IMR-90 (cell line): ENCODE measurements at regions not wholly inside any gene's neighbourhood (a gene's known extent, or its start where the extent isn't known, plus 50 kb on each side); places are given as distances from the start of the nearest gene placed in this dataset.

Source experiments
- ATAC-seq: fragments of 200-7000 bp; cut with Tn5 transposase; 2 replicates; pipeline ENCODE4 v1.9.1; 2020; ENCODE audit warnings: low read depth, mild to moderate bottlenecking, moderate library complexity
- BruUV-seq: library from RNA; stranded (reverse); fragments of 400-500 nt; replicated peaks from 2 replicates; lab custom pipeline; 2021; lab: Mats Ljungman, UMichigan
- CTCF ChIA-PET: fragments of 300-600 bp; formaldehyde crosslinking; extraction: SDS; loops from one replicate; lab custom pipeline; 2021; ENCODE audit warnings: antibody characterized with exemption; lab: Yijun Ruan, JAX
- POLR2A ChIA-PET: fragments of 300-600 bp; sonication (Branson Sonifier 250); formaldehyde crosslinking; loops from one replicate; lab custom pipeline; 2022; ENCODE audit warnings: antibody characterized with exemption; ENCODE audit not compliant: unreplicated experiment; lab: Charles Lee
- DNase-seq: peaks from one replicate; pipeline ENCODE4 v3.0.0; 2013
- H2AFZ ChIP-seq: replicated peaks from 2 replicates; pipeline ENCODE3; 2013; ENCODE audit warnings: low read length, mild to moderate bottlenecking; ENCODE audit not compliant: poor library complexity
- H2AK5ac ChIP-seq: 2 replicates; pipeline ENCODE4 v1.6.1; 2013; ENCODE audit warnings: low read depth, low read length, inconsistent platforms
- H2AK9ac ChIP-seq: replicated peaks from 2 replicates; pipeline ENCODE3; 2013; ENCODE audit warnings: mild to moderate bottlenecking, low read depth, low read length, moderate library complexity; ENCODE audit not compliant: poor library complexity
- H2BK120ac ChIP-seq: 2 replicates; pipeline ENCODE4 v1.6.1; 2013; ENCODE audit warnings: low read depth, low read length, inconsistent platforms
- H2BK15ac ChIP-seq: 3 replicates; pipeline ENCODE4 v1.6.1; 2013; ENCODE audit warnings: low read depth, low read length, inconsistent platforms
- H2BK20ac ChIP-seq: 2 replicates; pipeline ENCODE4 v1.6.1; 2013; ENCODE audit warnings: low read depth, mild to moderate bottlenecking, inconsistent platforms, low read length, moderate library complexity
- H2BK5ac ChIP-seq: 2 replicates; pipeline ENCODE4 v1.6.1; 2013; ENCODE audit warnings: mild to moderate bottlenecking, low read depth, low read length, inconsistent platforms; ENCODE audit not compliant: poor library complexity, severe bottlenecking
- H3K14ac ChIP-seq: replicated peaks from 2 replicates; pipeline ENCODE4 v1.6.1; 2013; ENCODE audit warnings: low read depth, low read length, inconsistent platforms
- H3K18ac ChIP-seq: 2 replicates; pipeline ENCODE4 v1.6.1; 2013; ENCODE audit warnings: low read depth, low read length, control low read depth
- H3K23ac ChIP-seq: 2 replicates; pipeline ENCODE4 v1.6.1; 2013; ENCODE audit warnings: low read depth, low read length, inconsistent platforms
- H3K27ac ChIP-seq: 2 replicates; pipeline ENCODE4 v1.5.1; 2013; ENCODE audit warnings: mild to moderate bottlenecking, control low read depth, low read length; ENCODE audit not compliant: insufficient read depth
- H3K27me3 ChIP-seq: 2 replicates; pipeline ENCODE4 v1.6.1; 2013; ENCODE audit warnings: low read length; ENCODE audit not compliant: control insufficient read depth, insufficient read depth
- H3K36me3 ChIP-seq: 2 replicates; pipeline ENCODE4 v1.6.1; 2013; ENCODE audit warnings: low read length, mixed read lengths; ENCODE audit not compliant: control insufficient read depth, insufficient read depth
- H3K4ac ChIP-seq: 2 replicates; pipeline ENCODE4 v1.6.1; 2013; ENCODE audit warnings: low read depth, low read length, inconsistent platforms
- H3K4me1 ChIP-seq: 2 replicates; pipeline ENCODE4 v1.6.1; 2013; ENCODE audit warnings: low read length, mixed read lengths; ENCODE audit not compliant: control insufficient read depth, insufficient read depth
- H3K4me2 ChIP-seq: 2 replicates; pipeline ENCODE4 v1.6.1; 2013; ENCODE audit warnings: low read depth, mild to moderate bottlenecking, control low read depth, low read length, moderate library complexity
- H3K4me3 ChIP-seq: 2 replicates; pipeline ENCODE4 v1.5.1; 2013; ENCODE audit warnings: low read depth, mild to moderate bottlenecking, control low read depth, low read length, moderate library complexity; ENCODE audit not compliant: insufficient read depth
- H3K56ac ChIP-seq: 2 replicates; pipeline ENCODE4 v1.6.1; 2013; ENCODE audit warnings: low read length, inconsistent platforms; ENCODE audit not compliant: insufficient read depth; ENCODE audit errors: extremely low read depth
- H3K79me1 ChIP-seq, 2 experiments: 2 replicates each; pipeline ENCODE4 v1.6.1; 2013; ENCODE audit warnings: low read length in 2 of 2, inconsistent platforms in 1 of 2, low read depth in 1 of 2
- H3K9ac ChIP-seq: 2 replicates; pipeline ENCODE4 v1.6.1; 2013; ENCODE audit warnings: low read depth, low read length, control low read depth
- H3K9me1 ChIP-seq: 2 replicates; pipeline ENCODE4 v1.6.1; 2013; ENCODE audit warnings: low read length, inconsistent platforms; ENCODE audit not compliant: insufficient read depth
- H3K9me3 ChIP-seq: 2 replicates; pipeline ENCODE4 v1.6.1; 2013; ENCODE audit warnings: low read length; ENCODE audit not compliant: control insufficient read depth, insufficient read depth
- H4K20me1 ChIP-seq: 2 replicates; pipeline ENCODE4 v1.6.1; 2013; ENCODE audit warnings: low read length, inconsistent platforms; ENCODE audit not compliant: insufficient read depth
- H4K5ac ChIP-seq: 2 replicates; pipeline ENCODE4 v1.6.1; 2013; ENCODE audit warnings: mild to moderate bottlenecking, low read depth, low read length, control low read depth
- H4K8ac ChIP-seq, 2 experiments: 2 replicates each; pipeline ENCODE4 v1.6.1; 2013; ENCODE audit warnings: low read depth in 2 of 2, low read length in 2 of 2, control low read depth in 1 of 2, inconsistent platforms in 1 of 2
- H4K91ac ChIP-seq: 2 replicates; pipeline ENCODE4 v1.6.1; 2013; ENCODE audit warnings: low read depth, low read length, inconsistent platforms; ENCODE audit not compliant: insufficient read depth
- BHLHE40 ChIP-seq: fragments of 150-350 bp; IDR thresholded peaks from 2 replicates; pipeline ENCODE4 v1.6.1; 2016; ENCODE audit warnings: mild to moderate bottlenecking, low read depth, low read length
- CEBPB ChIP-seq: IDR thresholded peaks from 2 replicates; pipeline ENCODE4 v1.6.1; 2012; ENCODE audit warnings: low read depth, low read length, improper control_type of control experiment
- CHD1 ChIP-seq: IDR thresholded peaks from 2 replicates; pipeline ENCODE4 v1.6.1; 2012; ENCODE audit warnings: low read depth, low read length, improper control_type of control experiment
- CTCF ChIP-seq: conservative IDR thresholded peaks from 2 replicates; pipeline ENCODE4 v1.5.1; 2012; ENCODE audit warnings: mild to moderate bottlenecking, low read depth, low read length, improper control_type of control experiment
- ELK1 ChIP-seq: fragments of 150-350 bp; IDR thresholded peaks from 2 replicates; pipeline ENCODE4 v1.6.1; 2016; ENCODE audit warnings: low read depth, mild to moderate bottlenecking, low read length, moderate library complexity, borderline replicate concordance
- FOS ChIP-seq: fragments of 150-350 bp; IDR thresholded peaks from 2 replicates; pipeline ENCODE4 v1.6.1; 2016; ENCODE audit warnings: low read depth, low read length
- MAFK ChIP-seq: IDR thresholded peaks from 2 replicates; pipeline ENCODE4 v1.6.1; 2012; ENCODE audit warnings: low read depth, low read length, improper control_type of control experiment
- MAZ ChIP-seq: IDR thresholded peaks from 2 replicates; pipeline ENCODE4 v1.6.1; 2012; ENCODE audit warnings: low read depth, mild to moderate bottlenecking, low read length, improper control_type of control experiment, moderate library complexity, borderline replicate concordance
- MXI1 ChIP-seq: IDR thresholded peaks from 2 replicates; pipeline ENCODE4 v1.6.1; 2012; ENCODE audit warnings: low read depth, mild to moderate bottlenecking, low read length, moderate library complexity, borderline replicate concordance
- NFE2L2 ChIP-seq: fragments of 150-350 bp; IDR thresholded peaks from 2 replicates; pipeline ENCODE4 v1.6.1; 2016; ENCODE audit warnings: low read depth, mild to moderate bottlenecking, low read length
- POLR2A ChIP-seq: IDR thresholded peaks from 2 replicates; pipeline ENCODE4 v1.6.1; 2012; ENCODE audit warnings: mild to moderate bottlenecking, low read depth, low read length
- RAD21 ChIP-seq: IDR thresholded peaks from 2 replicates; pipeline ENCODE4 v1.6.1; 2012; ENCODE audit warnings: low read length, improper control_type of control experiment
- RCOR1 ChIP-seq: IDR thresholded peaks from 2 replicates; pipeline ENCODE4 v1.6.1; 2012; ENCODE audit warnings: mild to moderate bottlenecking, low read length, improper control_type of control experiment; ENCODE audit not compliant: insufficient replicate concordance
- RFX5 ChIP-seq: IDR thresholded peaks from 2 replicates; pipeline ENCODE4 v1.8.0; 2012; ENCODE audit warnings: low read depth, mild to moderate bottlenecking, low read length, moderate library complexity
- SMC3 ChIP-seq: fragments of 150-350 bp; IDR thresholded peaks from 2 replicates; pipeline ENCODE4 v1.6.1; 2016; ENCODE audit warnings: low read depth, mild to moderate bottlenecking, antibody characterized with exemption, low read length, moderate library complexity
- USF2 ChIP-seq: fragments of 150-350 bp; IDR thresholded peaks from 2 replicates; pipeline ENCODE4 v1.6.1; 2017; ENCODE audit warnings: mild to moderate bottlenecking, antibody characterized with exemption, low read length, low read depth
- WGBS, 2 experiments: methylation state at CpG; one replicate each; pipeline versions ENCODE4 v1.1.5 to v1.1.7; 2013; ENCODE audit warnings: missing lambda C conversion rate in 2 of 2; ENCODE audit not compliant: insufficient read length in 1 of 2; ENCODE audit errors: extremely low coverage in 2 of 2; 5-methylcytosine and 5-hydroxymethylcytosine counted together
- dilution Hi-C: fragments of 300-500 bp; cut with HindIII; formaldehyde crosslinking; loops from one replicate; pipeline ENCODE4 v1.14.3; 2018; ENCODE audit warnings: low sequenced_read_pairs; ENCODE audit not compliant: unreplicated experiment
- in situ Hi-C: fragments of 300-500 bp; cut with MboI; formaldehyde crosslinking; loops from 3 replicates; pipeline ENCODE4 v1.14.3; 2019; ENCODE audit warnings: low sequenced_read_pairs, inconsistent platforms, mixed read lengths
- intact Hi-C: fragments of 100-400 bp; cut with micrococcal nuclease; formaldehyde crosslinking; loops from 2 replicates; pipeline ENCODE4 v1.10.0; 2022

- Histone ChIP-seq H3K4ac (no peak overlapping the region), H2BK20ac (no peak overlapping the region), H4K5ac (no peak overlapping the region), H3K18ac (no peak overlapping the region), H3K4me2 (no peak overlapping the region), H3K23ac (no peak overlapping the region), H2AK9ac (no peak overlapping the region), H3K14ac (no peak overlapping the region), H3K56ac (no peak overlapping the region), H3K27ac (no peak overlapping the region), H4K91ac (no peak overlapping the region), H4K20me1 (no peaks in the 10 kb centered on the region), H2AK5ac (no peak overlapping the region), H3K4me1 (no peaks in the 10 kb centered on the region), H3K79me1 (no peaks in the 10 kb centered on the region), H3K9me3 (peaks cover 9% of the 10 kb centered on the region), H3K9me1 (no peaks in the 10 kb centered on the region), H3K36me3 (no peaks in the 10 kb centered on the region), H3K27me3 (no peaks in the 10 kb centered on the region), H2BK15ac (no peak overlapping the region), H4K8ac (no peak overlapping the region), H2BK5ac (no peak overlapping the region), H2AFZ (no peak overlapping the region), H2BK120ac (no peak overlapping the region), H3K9ac (no peak overlapping the region), H3K4me3 (no peak overlapping the region)
- TF ChIP-seq SMC3 = no peak
- TF ChIP-seq RFX5 = no peak
- no peak for TF ChIP-seq RAD21
- no peak for TF ChIP-seq FOS
- TF ChIP-seq MAFK = no peak
- no peak for TF ChIP-seq USF2
- no peak for TF ChIP-seq CTCF
- TF ChIP-seq POLR2A = no peak
- no peak for TF ChIP-seq ELK1
- no peak for TF ChIP-seq MAZ
- TF ChIP-seq MXI1 = no peak
- TF ChIP-seq RCOR1 = no peak
- no peak for TF ChIP-seq CHD1
- TF ChIP-seq NFE2L2 = no peak
- no peak for TF ChIP-seq CEBPB
- TF ChIP-seq BHLHE40 = no peak
- CTCF ChIA-PET = no interaction called here
- dilution Hi-C loops = no loop called here
- in situ Hi-C loops = no loop called here
- BruUV-seq = no TSS peak
- POLR2A ChIA-PET = no interaction called here
- intact Hi-C loops = no loop called here
- no peak for ATAC-seq
- WGBS, 2 experiments = 40% methylated on average over 1 of the region's 4 CpGs; no CpG with 5 or more reads in 1 of the 2 experiments
- DNase-seq = no peak
Observed at GRCh38 chr22:34841911-34842310, 224.0 kb upstream of the ISX start.
